ENCODE measurements at regions not wholly inside any gene's neighbourhood (a gene's known extent, or its start where the extent isn't known, plus 50 kb on each side); places are given as distances from the start of the nearest gene placed in this dataset.

- Histone ChIP-seq H3K36me3 (no peaks in the 10 kb centered on the region), H3K4me3 (replicated peaks in 1 of 3) (no peak overlapping the region), H3K9me3 (no peaks in the 10 kb centered on the region), H3K4me1 (no peaks in the 10 kb centered on the region), H3K27ac (no peak overlapping the region), H3K27me3 (no peaks in the 10 kb centered on the region)
- 74 to 91% methylated on average over 5 of the region's 5 CpGs for WGBS, 2 donors
- TF ChIP-seq POLR2A (IDR thresholded peaks at IDR 0.05) = no peak
- no peak for TF ChIP-seq CTCF (IDR thresholded peaks at IDR 0.05)
- intact Hi-C loops (cut with DNase I) = no loop called here
- DNase-seq = no peak
Measured at GRCh38 chr5:5649641-5650040, 227.2 kb downstream of the ICE1 start.

- no peaks in the 10 kb centered on the region for H3K27me3 ChIP-seq
- no peaks in the 10 kb centered on the region for H3K9me3 ChIP-seq
- 90 to 92% methylated on average over 7 of the region's 7 CpGs for WGBS, 2 donors
- TF ChIP-seq CTCF (IDR thresholded peaks at IDR 0.05) (no peak), POLR2A (IDR thresholded peaks at IDR 0.05) (no peak)
- intact Hi-C loops (cut with DNase I) = no loop called here
- H3K36me3 ChIP-seq = no peaks in the 10 kb centered on the region
- H3K4me3 ChIP-seq (replicated peaks in 1 of 3) = no peak overlapping the region
- H3K4me1 ChIP-seq = no peaks in the 10 kb centered on the region
- no peak for DNase-seq
- H3K27ac ChIP-seq = no peak overlapping the region
Measured at GRCh38 chr5:5648694-5649093, 226.2 kb downstream of the ICE1 start.

DNA sequence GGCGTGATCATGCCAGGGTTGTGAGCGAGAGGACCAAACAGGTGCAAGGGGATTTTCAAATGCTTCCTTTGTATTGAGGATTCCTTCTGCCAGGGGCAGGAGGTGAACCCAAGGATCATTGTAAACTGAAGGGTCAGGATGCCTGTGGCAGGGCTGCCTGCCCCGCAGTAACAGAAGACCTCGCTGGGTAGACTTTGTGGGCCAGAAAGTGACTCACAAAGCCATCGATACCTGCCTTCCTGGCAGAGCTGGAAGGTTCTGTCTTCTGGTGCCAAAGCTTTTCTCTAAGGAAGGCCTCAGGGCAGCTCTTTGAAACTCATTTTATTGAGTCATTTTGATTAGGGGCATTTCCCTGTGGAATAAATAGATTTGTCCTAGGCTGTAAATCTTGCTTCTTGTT is 223.4 kb downstream of the ICE1 start:
- DNase-seq = no peak
- no peaks in the 10 kb centered on the region for H3K4me1 ChIP-seq
- H3K9me3 ChIP-seq = no peaks in the 10 kb centered on the region
- no peak overlapping the region for H3K27ac ChIP-seq
- WGBS, 2 donors = 95 to 96% methylated on average over 5 of the region's 5 CpGs
- TF ChIP-seq POLR2A (IDR thresholded peaks at IDR 0.05) = no peak
- intact Hi-C loops (cut with DNase I) = no loop called here
- H3K4me3 ChIP-seq (replicated peaks in 1 of 3) = no peak overlapping the region
- no peaks in the 10 kb centered on the region for H3K36me3 ChIP-seq
- H3K27me3 ChIP-seq = no peaks in the 10 kb centered on the region

DNA sequence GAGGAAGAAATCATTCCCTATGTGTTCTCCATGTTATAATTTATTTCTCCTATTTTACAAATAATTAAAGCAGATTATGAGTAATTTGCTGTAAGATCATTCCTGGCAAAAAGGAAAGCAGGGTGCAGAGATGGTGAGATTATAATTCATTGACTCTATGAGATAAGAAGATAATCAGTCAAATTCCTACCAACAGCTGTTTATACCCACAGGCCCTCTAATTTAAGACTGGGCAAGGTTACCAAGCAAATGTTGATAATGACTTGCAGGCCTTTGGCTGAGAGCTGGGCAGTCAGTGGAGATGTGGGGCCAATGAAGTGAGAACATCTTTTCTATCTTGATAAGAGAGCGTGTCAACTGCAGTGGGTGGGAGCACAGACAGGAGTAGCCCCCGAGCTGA is 222.7 kb downstream of the ICE1 start:
- H3K36me3 ChIP-seq = no peaks in the 10 kb centered on the region
- WGBS, 2 donors = 73 to 90% methylated on average over 2 of the region's 2 CpGs
- TF ChIP-seq POLR2A (IDR thresholded peaks at IDR 0.05) = no peak
- TF ChIP-seq CTCF (IDR thresholded peaks at IDR 0.05) = no peak
- no peak for DNase-seq
- no peaks in the 10 kb centered on the region for H3K4me1 ChIP-seq
- H3K9me3 ChIP-seq = no peaks in the 10 kb centered on the region
- H3K4me3 ChIP-seq (replicated peaks in 1 of 3) = no peak overlapping the region
- H3K27ac ChIP-seq = no peak overlapping the region
- intact Hi-C loops (cut with DNase I) = no loop called here
- no peaks in the 10 kb centered on the region for H3K27me3 ChIP-seq

- no peak for DNase-seq
Measured at GRCh38 chr5:5644249-5644648, 221.8 kb downstream of the ICE1 start.

More at GRCh38 chr5:5644249-5644648, 221.8 kb downstream of the ICE1 start:
- peaks cover 2 to 4% of the 10 kb centered on the region in 2 donors for H3K4me1 ChIP-seq
- no peaks in the 10 kb centered on the region for H3K9me3 ChIP-seq
- no peak overlapping the region for H3K4me3 ChIP-seq (replicated peaks in 1 of 3)
- H3K27me3 ChIP-seq = no peaks in the 10 kb centered on the region
- 86 to 88% methylated on average over 6 of the region's 6 CpGs for WGBS, 2 donors
- intact Hi-C loops (cut with DNase I) = no loop called here
- no peak overlapping the region for H3K27ac ChIP-seq
- H3K36me3 ChIP-seq = no peaks in the 10 kb centered on the region
- TF ChIP-seq CTCF (IDR thresholded peaks at IDR 0.05) (no peak), POLR2A (IDR thresholded peaks at IDR 0.05) (no peak)

Measured in thyroid gland (tissue), 4 donors.